ENCODE measurements at regions not wholly inside any gene's neighbourhood (a gene's known extent, or its start where the extent isn't known, plus 50 kb on each side); places are given as distances from the start of the nearest gene placed in this dataset.

GRCh38 chr18:24926649-24927048 is 425.3 kb downstream of the ZNF521 start:
- Histone ChIP-seq H3K27me3 (ENCODE audit: control insufficient read depth, insufficient read depth, low read length) (no peaks in the 10 kb centered on the region), H3K4me3 (ENCODE audit: low read depth, low read length) (no peak overlapping the region), H3K36me3 (ENCODE audit: control insufficient read depth, insufficient read depth, low read length) (no peaks in the 10 kb centered on the region)
- FAIRE-seq (no peak), DNase-seq (ENCODE audit: low read depth) (no peak)
- no peak for TF ChIP-seq CTCF (IDR thresholded peaks at IDR 0.05; ENCODE audit: insufficient read depth, low read length, severe bottlenecking)

GRCh38 chr18:24928301-24928878 is 423.6 kb downstream of the ZNF521 start:
- FAIRE-seq (no peak), DNase-seq (ENCODE audit: low read depth) (no peak)
- Histone ChIP-seq H3K36me3 (ENCODE audit: control insufficient read depth, insufficient read depth, low read length) (no peaks in the 10 kb centered on the region), H3K27me3 (ENCODE audit: control insufficient read depth, insufficient read depth, low read length) (no peaks in the 10 kb centered on the region), H3K4me3 (ENCODE audit: low read depth, low read length) (no peak overlapping the region)
- TF ChIP-seq CTCF (IDR thresholded peaks at IDR 0.05; ENCODE audit: insufficient read depth, low read length, severe bottlenecking) = no peak

GRCh38 chr18:24930478-24930877 is 421.5 kb downstream of the ZNF521 start:
- TF ChIP-seq CTCF (IDR thresholded peaks at IDR 0.05; ENCODE audit: insufficient read depth, low read length, severe bottlenecking) = no peak
- DNase-seq (ENCODE audit: low read depth) (no peak), FAIRE-seq (no peak)

GRCh38 chr18:24930971-24931370 is 421.0 kb downstream of the ZNF521 start:
- TF ChIP-seq CTCF (IDR thresholded peaks at IDR 0.05; ENCODE audit: insufficient read depth, low read length, severe bottlenecking) = no peak
- Histone ChIP-seq H3K27me3 (ENCODE audit: control insufficient read depth, insufficient read depth, low read length) (no peaks in the 10 kb centered on the region), H3K36me3 (ENCODE audit: control insufficient read depth, insufficient read depth, low read length) (no peaks in the 10 kb centered on the region), H3K4me3 (ENCODE audit: low read depth, low read length) (no peak overlapping the region)
- no peak for DNase-seq (ENCODE audit: low read depth)
- no peak for FAIRE-seq

More at GRCh38 chr18:24930478-24930877, 421.5 kb downstream of the ZNF521 start:
- Histone ChIP-seq H3K36me3 (ENCODE audit: control insufficient read depth, insufficient read depth, low read length) (no peaks in the 10 kb centered on the region), H3K4me3 (ENCODE audit: low read depth, low read length) (no peak overlapping the region), H3K27me3 (ENCODE audit: control insufficient read depth, insufficient read depth, low read length) (no peaks in the 10 kb centered on the region)

- DNase-seq (ENCODE audit: low read depth) (no peak), FAIRE-seq (no peak)
- Histone ChIP-seq H3K36me3 (ENCODE audit: control insufficient read depth, insufficient read depth, low read length) (no peaks in the 10 kb centered on the region), H3K4me3 (ENCODE audit: low read depth, low read length) (no peak overlapping the region), H3K27me3 (ENCODE audit: control insufficient read depth, insufficient read depth, low read length) (no peaks in the 10 kb centered on the region)
- TF ChIP-seq CTCF (IDR thresholded peaks at IDR 0.05; ENCODE audit: insufficient read depth, low read length, severe bottlenecking) = no peak
Observed at GRCh38 chr18:24933345-24933744, 418.6 kb downstream of the ZNF521 start.
